Sciatic nerve (tissue), 2 donors: ENCODE measurements at regions not wholly inside any gene's neighbourhood (a gene's known extent, or its start where the extent isn't known, plus 50 kb on each side); places are given as distances from the start of the nearest gene placed in this dataset.

Source experiments
- ATAC-seq: fragments of 200-7000 bp; cut with Tn5 transposase; one replicate; pipeline ENCODE4 v1.9.1; 2020; ENCODE audit warnings: mild to moderate bottlenecking, moderate library complexity
- DNase-seq: peaks from one replicate; pipeline ENCODE4 v3.0.0-alpha.2; 2020; ENCODE audit warnings: low spot score
- intact Hi-C: fragments of 100-400 bp; cut with DNase I; formaldehyde crosslinking; loops from one replicate; pipeline ENCODE4 v1.14.2; 2022
- donor health status: DM: no; HTN: no; CAD: no.
- donor health status: DM: no; HTN: no; CAD: no.

GRCh38 chr2:134135793-134136192 lies 118.1 kb upstream of the MGAT5 start:
- intact Hi-C loops = loop anchor here (10.0 kb wide), 1 partner anchor 109 kb away; no protein-coding TSS in a partner anchor
- ATAC-seq = no peak

DNA sequence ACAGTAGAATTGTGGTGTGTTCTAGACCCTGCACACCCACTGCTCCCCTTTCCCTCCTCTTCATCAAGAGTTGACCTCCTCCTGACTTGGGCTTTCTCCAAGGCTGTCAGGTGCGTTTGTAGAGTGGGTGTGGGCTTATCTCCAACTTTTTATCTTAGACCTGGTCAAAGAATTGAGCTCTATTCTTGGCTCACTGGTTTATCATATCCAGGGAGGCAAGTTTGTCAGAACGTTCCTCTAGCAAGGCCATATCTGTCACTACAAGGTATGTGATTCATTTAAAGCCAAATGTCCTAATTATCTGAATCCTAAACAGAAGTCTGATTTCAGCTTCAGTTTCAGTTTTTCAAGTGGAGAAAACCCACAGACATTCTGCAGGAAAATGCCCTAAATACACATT lies 117.1 kb upstream of the MGAT5 start:
- DNase-seq (no peak), ATAC-seq (no peak)
- intact Hi-C loops = loop anchor here (10.0 kb wide), 1 partner anchor 108 kb away; no protein-coding TSS in a partner anchor

More at GRCh38 chr2:134135793-134136192, 118.1 kb upstream of the MGAT5 start:
- no peak for DNase-seq

- ATAC-seq (peak; percentile 67), DNase-seq (no peak)
- intact Hi-C loops = loop anchor here (10.0 kb wide), 1 partner anchor 108 kb away; no protein-coding TSS in a partner anchor
Measured at GRCh38 chr2:134137182-134137611, 116.7 kb upstream of the MGAT5 start.

DNA sequence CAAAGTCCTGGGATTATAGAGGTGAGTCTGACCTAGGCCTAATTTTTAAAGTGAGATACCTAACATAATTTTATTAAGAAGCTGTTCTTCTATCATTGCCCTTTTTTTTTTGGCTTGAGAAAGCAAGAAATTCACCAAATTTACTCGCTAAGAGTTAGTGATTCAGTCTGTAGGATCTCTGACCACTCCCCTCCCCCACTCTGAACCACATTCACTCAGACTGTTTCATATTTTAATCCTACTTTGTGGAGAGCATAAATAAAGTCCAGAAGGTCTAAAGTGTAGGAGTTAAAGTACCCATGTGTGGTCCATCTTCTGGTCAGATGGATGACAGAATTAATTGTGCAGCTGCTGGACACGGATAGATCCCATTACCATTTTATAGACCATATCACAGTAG lies 115.8 kb upstream of the MGAT5 start:
- ATAC-seq (no peak), DNase-seq (no peak)
- intact Hi-C loops = loop anchor here (10.0 kb wide), 1 partner anchor 107 kb away; no protein-coding TSS in a partner anchor

DNA sequence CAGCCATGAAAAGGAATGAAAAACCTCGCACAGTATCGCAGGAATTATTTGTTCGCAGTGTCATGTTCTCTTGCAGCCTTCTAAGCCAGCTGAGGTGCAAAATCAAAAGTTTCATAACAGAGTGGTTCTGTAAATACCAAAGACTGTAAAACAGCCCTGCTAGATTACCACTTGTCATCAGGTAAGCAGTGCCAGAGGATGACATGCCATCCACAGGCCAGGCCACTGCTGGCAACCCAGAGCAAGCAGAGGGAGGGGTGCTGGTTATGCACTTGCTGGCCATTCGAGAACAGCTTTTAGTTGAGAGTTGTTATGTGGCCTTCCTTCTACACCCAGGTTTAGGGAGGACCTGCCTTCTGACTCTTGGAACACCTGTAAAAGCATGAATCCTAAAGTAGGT lies 114.3 kb upstream of the MGAT5 start:
- no peak for DNase-seq
- intact Hi-C loops = loop anchor here (10.0 kb wide), 1 partner anchor 105 kb away; no protein-coding TSS in a partner anchor
- no peak for ATAC-seq

DNA sequence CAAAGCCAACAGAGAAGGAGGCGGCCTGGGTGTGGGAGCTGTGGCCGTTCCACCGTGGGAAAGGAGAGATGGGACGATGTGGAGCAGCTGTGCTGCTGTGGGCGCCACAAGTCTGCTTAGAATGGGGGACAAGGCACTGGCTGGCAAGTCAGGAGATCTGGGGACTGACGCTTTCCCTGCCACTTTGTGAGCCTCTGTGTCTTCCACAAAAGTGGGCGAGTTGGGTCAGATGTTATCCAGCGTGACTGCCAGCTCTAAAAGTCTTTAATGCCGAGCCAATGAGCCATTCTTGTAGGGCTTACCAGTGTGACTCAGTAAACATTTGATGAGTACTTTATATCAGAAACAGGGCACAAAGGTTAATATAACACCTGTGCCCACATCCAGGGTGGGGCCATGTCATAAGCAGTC lies 113.6 kb upstream of the MGAT5 start:
- intact Hi-C loops = no loop called here
- peak; percentile 39 for ATAC-seq
- no peak for DNase-seq

DNA sequence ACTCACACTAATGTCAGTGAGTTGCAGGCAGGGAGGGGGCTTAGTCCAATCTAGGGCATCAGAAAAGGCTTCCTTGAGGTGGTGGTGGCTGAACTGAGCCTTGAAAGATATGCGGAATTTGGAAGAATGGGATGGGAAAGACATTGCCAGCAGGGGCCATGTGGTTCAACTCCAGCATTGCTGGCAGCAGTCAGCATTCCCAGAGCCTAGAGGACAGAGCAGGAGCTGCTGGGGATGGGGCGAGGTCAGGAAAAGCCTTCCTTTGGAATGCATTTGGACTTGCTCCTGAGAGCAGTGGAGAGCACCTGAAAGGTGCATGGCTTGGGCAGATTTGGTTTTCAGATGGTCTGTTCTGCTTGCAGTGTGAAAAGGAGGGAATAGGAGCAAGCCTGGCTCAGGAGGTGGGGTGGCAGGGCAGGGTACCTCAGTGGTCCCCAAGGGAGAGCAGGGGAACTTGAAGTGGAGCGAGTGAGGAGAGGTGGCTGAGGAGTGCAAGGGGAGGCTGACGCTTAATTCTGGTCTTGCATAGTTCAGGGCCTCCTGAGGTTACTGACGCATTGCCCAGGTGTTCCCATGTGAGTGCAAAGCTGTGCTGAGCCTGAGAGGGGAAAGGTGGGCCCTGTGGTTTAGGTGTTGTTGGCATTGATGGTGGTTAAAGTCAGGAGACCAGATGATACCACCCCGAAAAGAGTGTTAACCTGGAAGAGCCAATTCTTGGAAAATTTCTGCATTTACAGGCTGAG lies 112.1 kb upstream of the MGAT5 start:
- DNase-seq = no peak
- intact Hi-C loops = no loop called here
- no peak for ATAC-seq

DNA sequence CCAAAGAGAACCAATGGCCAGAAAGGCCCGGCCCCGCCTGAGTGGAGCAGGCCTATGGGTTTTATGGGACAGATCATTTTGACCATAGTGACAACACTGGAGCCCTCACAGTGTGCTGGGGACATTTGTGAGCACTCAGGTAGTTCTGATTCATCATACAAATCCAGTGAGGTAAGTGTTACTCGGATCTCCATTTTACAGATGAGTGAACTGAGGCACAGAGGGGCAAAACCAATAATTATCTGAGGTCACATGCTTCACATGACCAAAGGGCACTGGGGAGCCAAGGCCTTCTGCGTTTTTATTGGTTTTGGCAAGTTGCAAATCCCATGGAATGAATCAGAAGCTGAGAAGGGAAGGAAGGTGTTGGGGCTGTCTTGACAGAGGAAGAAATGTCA lies 111.5 kb upstream of the MGAT5 start:
- intact Hi-C loops = no loop called here
- DNase-seq = no peak
- no peak for ATAC-seq

- intact Hi-C loops = no loop called here
- ATAC-seq (no peak), DNase-seq (no peak)
Measured at GRCh38 chr2:134142903-134143302, 111.0 kb upstream of the MGAT5 start.

DNA sequence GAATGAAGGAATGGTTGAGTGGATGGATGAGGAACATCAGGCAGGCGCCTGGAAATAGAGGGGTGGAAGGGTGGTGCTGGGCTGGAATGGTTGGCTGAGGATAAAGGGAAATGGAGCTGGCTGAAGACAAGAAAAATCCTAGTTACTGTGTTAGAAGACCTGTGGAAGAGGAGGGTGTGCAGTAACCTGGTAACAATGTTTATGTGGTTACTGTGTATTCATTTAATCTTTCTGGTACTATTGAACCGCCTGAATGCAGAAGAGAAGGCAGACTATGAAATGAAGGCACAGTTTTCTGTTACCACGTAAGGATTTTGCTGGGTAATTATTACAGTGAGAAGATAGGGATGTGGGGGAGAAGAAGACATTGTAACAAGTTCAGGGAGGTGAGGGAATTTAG lies 110.3 kb upstream of the MGAT5 start:
- DNase-seq = no peak
- no peak for ATAC-seq
- intact Hi-C loops = no loop called here

- intact Hi-C loops = no loop called here
- DNase-seq (no peak), ATAC-seq (no peak)
Measured at GRCh38 chr2:134144081-134144596, 109.7 kb upstream of the MGAT5 start.

DNA sequence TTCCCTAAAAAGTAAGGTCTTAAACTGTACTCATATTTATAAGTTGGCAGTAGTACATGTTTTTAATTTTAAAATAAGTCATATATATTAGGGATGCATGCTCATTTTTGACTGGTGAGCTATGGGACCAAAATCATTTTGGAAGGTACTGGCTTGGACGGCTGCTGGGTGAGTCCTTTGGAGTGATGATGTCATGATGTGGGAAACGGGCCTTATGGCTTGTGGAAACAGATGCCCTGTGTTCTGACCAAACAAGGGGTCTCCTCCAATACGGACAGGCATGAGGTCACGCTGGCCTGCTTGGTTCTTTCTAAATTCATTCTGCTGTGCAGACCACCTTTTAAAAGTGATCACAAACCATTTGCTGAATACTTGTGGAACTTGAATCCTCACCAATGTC lies 109.2 kb upstream of the MGAT5 start:
- ATAC-seq (no peak), DNase-seq (no peak)
- intact Hi-C loops = no loop called here

GRCh38 chr2:134145519-134145918 lies 108.4 kb upstream of the MGAT5 start:
- intact Hi-C loops = no loop called here
- DNase-seq = no peak
- ATAC-seq = no peak

- ATAC-seq (no peak), DNase-seq (no peak)
- intact Hi-C loops = no loop called here
Measured at GRCh38 chr2:134146161-134146560, 107.7 kb upstream of the MGAT5 start.

DNA sequence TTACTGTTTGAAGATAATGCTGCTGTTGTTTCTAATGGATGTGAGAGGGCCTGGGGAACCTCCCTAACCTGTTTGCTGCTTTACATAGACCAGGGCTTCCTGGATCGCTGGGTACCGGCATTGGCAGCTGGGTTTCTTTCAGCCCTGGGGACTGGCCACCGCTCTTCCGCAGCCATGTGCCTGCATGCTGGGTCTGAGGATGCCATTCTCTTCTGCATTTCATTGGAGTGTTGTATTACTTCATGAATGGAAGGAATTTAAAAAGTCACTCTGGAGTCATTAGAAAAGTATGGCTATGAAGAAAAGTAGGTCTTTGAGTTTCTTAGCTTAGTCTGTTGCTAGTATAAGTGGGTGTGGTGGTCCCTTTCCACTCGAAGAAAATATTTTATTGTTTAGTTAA lies 107.3 kb upstream of the MGAT5 start:
- ATAC-seq (no peak), DNase-seq (no peak)
- intact Hi-C loops = no loop called here

DNA sequence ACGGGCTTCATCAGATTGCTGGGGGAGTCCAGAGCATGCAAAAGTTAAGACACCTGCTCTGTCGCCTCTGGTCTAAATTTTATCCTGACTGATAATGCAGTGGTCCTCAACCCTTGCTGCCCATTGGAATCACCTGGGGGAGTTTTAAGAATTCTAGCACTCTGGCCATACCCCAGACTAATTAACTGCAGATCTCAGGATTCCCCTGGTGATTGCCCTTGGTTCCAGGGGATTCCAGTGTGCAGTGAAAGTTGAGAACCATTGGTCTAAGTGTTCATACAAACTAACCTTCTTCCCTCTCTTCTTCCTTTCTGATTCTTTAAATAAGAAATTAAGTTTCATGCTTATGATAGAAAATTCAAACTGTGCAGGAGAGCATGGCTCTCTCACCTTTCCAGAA lies 105.7 kb upstream of the MGAT5 start:
- intact Hi-C loops = no loop called here
- no peak for ATAC-seq
- no peak for DNase-seq

- ATAC-seq (no peak), DNase-seq (no peak)
- intact Hi-C loops = no loop called here
Measured at GRCh38 chr2:134148843-134149472, 104.9 kb upstream of the MGAT5 start.

DNA sequence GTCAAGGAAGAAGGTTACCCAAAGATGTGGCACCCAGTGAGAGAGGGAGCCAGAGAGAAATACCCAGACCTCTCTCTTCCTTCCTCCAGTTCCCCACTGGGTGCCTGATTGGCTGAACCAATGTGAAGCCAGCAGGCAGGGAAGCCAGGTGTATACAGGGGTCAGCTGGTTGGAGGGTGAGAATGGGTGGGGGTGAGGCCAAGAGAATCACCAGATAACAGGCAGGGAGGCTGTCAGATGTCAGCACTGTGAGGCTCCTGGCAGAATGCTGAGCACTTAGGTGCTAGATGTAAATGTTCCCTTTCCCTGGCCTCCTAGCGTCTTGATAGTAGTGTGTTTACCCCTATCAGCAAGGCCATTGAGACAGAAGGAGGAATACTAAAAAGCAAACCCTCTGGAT lies 104.0 kb upstream of the MGAT5 start:
- no peak for DNase-seq
- no peak for ATAC-seq
- intact Hi-C loops = no loop called here

DNA sequence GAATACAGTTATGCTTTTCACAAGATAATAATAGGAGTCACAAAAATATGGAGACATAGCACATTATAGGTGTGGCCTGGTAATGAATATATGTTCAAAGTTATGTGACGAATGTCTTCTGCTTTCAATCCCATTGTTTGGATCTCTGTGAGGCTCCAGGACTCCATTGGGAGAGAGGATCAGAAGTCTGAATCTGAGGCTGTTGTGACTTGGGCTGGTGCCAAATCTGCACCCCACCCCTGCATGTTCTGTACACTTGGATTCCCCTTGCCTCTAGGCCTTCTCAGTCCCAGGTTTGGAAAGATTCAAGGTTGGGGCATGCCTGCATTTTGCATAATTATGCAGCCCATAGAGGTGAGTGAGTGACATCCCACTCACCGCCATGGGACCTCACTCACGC lies 103.1 kb upstream of the MGAT5 start:
- ATAC-seq = no peak
- no peak for DNase-seq
- intact Hi-C loops = no loop called here
